ENCODE measurements at regions not wholly inside any gene's neighbourhood (a gene's known extent, or its start where the extent isn't known, plus 50 kb on each side); places are given as distances from the start of the nearest gene placed in this dataset.

GRCh38 chr16:48089053-48089792 lies 66.6 kb downstream of the ABCC12 start:
- Histone ChIP-seq H3K4me2 (ENCODE audit: low read length) (no peak overlapping the region), H3K9me3 (ENCODE audit: insufficient read depth, low read depth, low read length) (no peaks in the 10 kb centered on the region), H2AK5ac (ENCODE audit: low read length) (no peak overlapping the region), H3K4ac (ENCODE audit: low read depth, low read length) (no peak overlapping the region), H2AFZ (ENCODE audit: insufficient read depth, low read length, poor library complexity) (no peak overlapping the region), H3K14ac (ENCODE audit: low read length) (no peak overlapping the region), H2BK12ac (ENCODE audit: low read length) (no peak overlapping the region), H3K4me1 (ENCODE audit: control insufficient read depth in 1 of 2, insufficient read depth in 2 of 2, low read length in 2 of 2) (no peaks in the 10 kb centered on the region), H3K79me1 (ENCODE audit: low read length) (no peaks in the 10 kb centered on the region), H3K23ac (ENCODE audit: low read length) (no peak overlapping the region), H3K79me2 (ENCODE audit: control insufficient read depth, insufficient read depth, low read length, poor library complexity) (no peaks in the 10 kb centered on the region), H2BK120ac (ENCODE audit: insufficient read depth, low read length, poor library complexity) (no peak overlapping the region), H3K27ac (ENCODE audit: low read depth, low read length) (no peak overlapping the region), H3K18ac (ENCODE audit: low read length) (no peak overlapping the region), H3K9ac (ENCODE audit: low read length) (no peak overlapping the region), H3K4me3 (ENCODE audit: low read depth, low read length) (no peak overlapping the region), H2BK5ac (ENCODE audit: low read depth, low read length, poor library complexity) (no peak overlapping the region), H4K8ac (ENCODE audit: low read depth, low read length) (no peak overlapping the region), H4K12ac (ENCODE audit: low read depth, low read length) (no peak overlapping the region), H3K36me3 (ENCODE audit: control insufficient read depth in 1 of 2, insufficient read depth in 2 of 2, low read length in 2 of 2) (no peaks in the 10 kb centered on the region), H3K27me3 (ENCODE audit: insufficient read depth, low read length) (no peaks in the 10 kb centered on the region), H4K91ac (ENCODE audit: low read depth, low read length) (no peak overlapping the region)
- DNase-seq, result no peak
- no CpG with 5 or more reads among the region's 4 CpGs for WGBS (ENCODE audit: extremely low coverage, insufficient coverage, insufficient read length)

- Histone ChIP-seq H3K27ac (ENCODE audit: low read depth, low read length) (no peak overlapping the region), H2AK5ac (ENCODE audit: low read length) (no peak overlapping the region), H3K23ac (ENCODE audit: low read length) (no peak overlapping the region), H4K8ac (ENCODE audit: low read depth, low read length) (no peak overlapping the region), H2BK120ac (ENCODE audit: insufficient read depth, low read length, poor library complexity) (no peak overlapping the region), H3K4me3 (ENCODE audit: low read depth, low read length) (no peak overlapping the region), H3K18ac (ENCODE audit: low read length) (no peak overlapping the region), H2AFZ (ENCODE audit: insufficient read depth, low read length, poor library complexity) (no peak overlapping the region), H3K9ac (ENCODE audit: low read length) (no peak overlapping the region), H2BK12ac (ENCODE audit: low read length) (no peak overlapping the region), H3K4me1 (ENCODE audit: control insufficient read depth in 1 of 2, insufficient read depth in 2 of 2, low read length in 2 of 2) (no peaks in the 10 kb centered on the region), H3K27me3 (ENCODE audit: insufficient read depth, low read length) (no peaks in the 10 kb centered on the region), H3K4me2 (ENCODE audit: low read length) (no peak overlapping the region), H4K91ac (ENCODE audit: low read depth, low read length) (no peak overlapping the region), H4K12ac (ENCODE audit: low read depth, low read length) (no peak overlapping the region), H3K36me3 (ENCODE audit: control insufficient read depth in 1 of 2, insufficient read depth in 2 of 2, low read length in 2 of 2) (no peaks in the 10 kb centered on the region), H2BK5ac (ENCODE audit: low read depth, low read length, poor library complexity) (no peak overlapping the region), H3K4ac (ENCODE audit: low read depth, low read length) (no peak overlapping the region), H3K79me1 (ENCODE audit: low read length) (no peaks in the 10 kb centered on the region), H3K9me3 (ENCODE audit: insufficient read depth, low read depth, low read length) (no peaks in the 10 kb centered on the region), H3K14ac (ENCODE audit: low read length) (no peak overlapping the region), H3K79me2 (ENCODE audit: control insufficient read depth, insufficient read depth, low read length, poor library complexity) (no peaks in the 10 kb centered on the region)
- no CpG with 5 or more reads among the region's 1 CpG for WGBS (ENCODE audit: extremely low coverage, insufficient coverage, insufficient read length)
- no peak for DNase-seq
Observed at GRCh38 chr16:48087639-48088038, 68.2 kb downstream of the ABCC12 start.

DNA sequence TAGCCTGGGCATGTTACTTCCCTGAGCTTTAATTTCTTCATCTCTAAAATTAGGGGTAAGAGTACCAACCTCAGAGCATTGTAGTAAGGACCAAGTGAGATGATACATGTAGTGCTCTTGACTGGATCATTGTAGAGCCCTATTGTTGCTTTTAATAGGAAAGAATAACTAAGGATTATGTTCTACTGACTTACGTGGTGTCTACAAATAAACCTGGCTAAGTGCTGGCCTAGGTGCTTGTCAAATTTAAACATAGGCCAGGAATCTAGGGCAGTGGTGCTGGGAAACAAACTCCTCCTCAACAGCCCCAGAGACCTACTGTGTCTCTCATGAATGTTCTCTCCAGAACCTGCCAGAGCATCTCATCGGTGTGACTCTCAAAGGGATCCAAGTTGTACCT lies 69.4 kb downstream of the ABCC12 start:
- WGBS (ENCODE audit: extremely low coverage, insufficient coverage, insufficient read length), result no CpG with 5 or more reads among the region's 2 CpGs
- no peaks in the 10 kb centered on the region for H3K4me1 ChIP-seq (ENCODE audit: control insufficient read depth in 1 of 2, insufficient read depth in 2 of 2, low read length in 2 of 2)

GRCh38 chr16:48085729-48086128 lies 70.1 kb downstream of the ABCC12 start:
- Histone ChIP-seq H2AK5ac (ENCODE audit: low read length) (no peak overlapping the region), H3K27ac (ENCODE audit: low read depth, low read length) (no peak overlapping the region), H3K9ac (ENCODE audit: low read length) (no peak overlapping the region), H3K4me2 (ENCODE audit: low read length) (no peak overlapping the region), H3K9me3 (ENCODE audit: insufficient read depth, low read depth, low read length) (no peaks in the 10 kb centered on the region), H3K18ac (ENCODE audit: low read length) (no peak overlapping the region), H4K12ac (ENCODE audit: low read depth, low read length) (no peak overlapping the region), H3K4ac (ENCODE audit: low read depth, low read length) (no peak overlapping the region), H2AFZ (ENCODE audit: insufficient read depth, low read length, poor library complexity) (no peak overlapping the region), H3K4me1 (ENCODE audit: control insufficient read depth in 1 of 2, insufficient read depth in 2 of 2, low read length in 2 of 2) (no peaks in the 10 kb centered on the region), H3K27me3 (ENCODE audit: insufficient read depth, low read length) (no peaks in the 10 kb centered on the region), H4K8ac (ENCODE audit: low read depth, low read length) (no peak overlapping the region), H2BK5ac (ENCODE audit: low read depth, low read length, poor library complexity) (no peak overlapping the region), H3K23ac (ENCODE audit: low read length) (no peak overlapping the region), H2BK12ac (ENCODE audit: low read length) (no peak overlapping the region), H3K36me3 (ENCODE audit: control insufficient read depth in 1 of 2, insufficient read depth in 2 of 2, low read length in 2 of 2) (no peaks in the 10 kb centered on the region), H3K79me2 (ENCODE audit: control insufficient read depth, insufficient read depth, low read length, poor library complexity) (no peaks in the 10 kb centered on the region), H4K91ac (ENCODE audit: low read depth, low read length) (no peak overlapping the region), H3K14ac (ENCODE audit: low read length) (no peak overlapping the region), H2BK120ac (ENCODE audit: insufficient read depth, low read length, poor library complexity) (no peak overlapping the region), H3K79me1 (ENCODE audit: low read length) (no peaks in the 10 kb centered on the region), H3K4me3 (ENCODE audit: low read depth, low read length) (no peak overlapping the region)
- no CpG with 5 or more reads among the region's 1 CpG for WGBS (ENCODE audit: extremely low coverage, insufficient coverage, insufficient read length)
- no peak for DNase-seq

More for the DNA sequence above, 69.4 kb downstream of the ABCC12 start:
- H2AFZ ChIP-seq (ENCODE audit: insufficient read depth, low read length, poor library complexity), result no peak overlapping the region
- H3K4ac ChIP-seq (ENCODE audit: low read depth, low read length), result no peak overlapping the region
- H3K27me3 ChIP-seq (ENCODE audit: insufficient read depth, low read length), result no peaks in the 10 kb centered on the region
- no peak for DNase-seq
- no peaks in the 10 kb centered on the region for H3K36me3 ChIP-seq (ENCODE audit: control insufficient read depth in 1 of 2, insufficient read depth in 2 of 2, low read length in 2 of 2)
- no peaks in the 10 kb centered on the region for H3K79me1 ChIP-seq (ENCODE audit: low read length)
- H3K23ac ChIP-seq (ENCODE audit: low read length), result no peak overlapping the region
- H2BK5ac ChIP-seq (ENCODE audit: low read depth, low read length, poor library complexity), result no peak overlapping the region
- H3K27ac ChIP-seq (ENCODE audit: low read depth, low read length), result no peak overlapping the region
- H4K91ac ChIP-seq (ENCODE audit: low read depth, low read length), result no peak overlapping the region
- H2BK120ac ChIP-seq (ENCODE audit: insufficient read depth, low read length, poor library complexity), result no peak overlapping the region
- H2BK12ac ChIP-seq (ENCODE audit: low read length), result no peak overlapping the region
- no peak overlapping the region for H3K14ac ChIP-seq (ENCODE audit: low read length)
- H3K4me3 ChIP-seq (ENCODE audit: low read depth, low read length), result no peak overlapping the region
- H3K9ac ChIP-seq (ENCODE audit: low read length), result no peak overlapping the region
- no peak overlapping the region for H4K8ac ChIP-seq (ENCODE audit: low read depth, low read length)
- H3K18ac ChIP-seq (ENCODE audit: low read length), result no peak overlapping the region
- no peaks in the 10 kb centered on the region for H3K9me3 ChIP-seq (ENCODE audit: insufficient read depth, low read depth, low read length)
- no peak overlapping the region for H3K4me2 ChIP-seq (ENCODE audit: low read length)
- H2AK5ac ChIP-seq (ENCODE audit: low read length), result no peak overlapping the region
- H3K79me2 ChIP-seq (ENCODE audit: control insufficient read depth, insufficient read depth, low read length, poor library complexity), result no peaks in the 10 kb centered on the region
- H4K12ac ChIP-seq (ENCODE audit: low read depth, low read length), result no peak overlapping the region

Measured in trophoblast cell (in vitro differentiated cells and primary cell).